ENCODE measurements at regions not wholly inside any gene's neighbourhood (a gene's known extent, or its start where the extent isn't known, plus 50 kb on each side); places are given as distances from the start of the nearest gene placed in this dataset.

DNA sequence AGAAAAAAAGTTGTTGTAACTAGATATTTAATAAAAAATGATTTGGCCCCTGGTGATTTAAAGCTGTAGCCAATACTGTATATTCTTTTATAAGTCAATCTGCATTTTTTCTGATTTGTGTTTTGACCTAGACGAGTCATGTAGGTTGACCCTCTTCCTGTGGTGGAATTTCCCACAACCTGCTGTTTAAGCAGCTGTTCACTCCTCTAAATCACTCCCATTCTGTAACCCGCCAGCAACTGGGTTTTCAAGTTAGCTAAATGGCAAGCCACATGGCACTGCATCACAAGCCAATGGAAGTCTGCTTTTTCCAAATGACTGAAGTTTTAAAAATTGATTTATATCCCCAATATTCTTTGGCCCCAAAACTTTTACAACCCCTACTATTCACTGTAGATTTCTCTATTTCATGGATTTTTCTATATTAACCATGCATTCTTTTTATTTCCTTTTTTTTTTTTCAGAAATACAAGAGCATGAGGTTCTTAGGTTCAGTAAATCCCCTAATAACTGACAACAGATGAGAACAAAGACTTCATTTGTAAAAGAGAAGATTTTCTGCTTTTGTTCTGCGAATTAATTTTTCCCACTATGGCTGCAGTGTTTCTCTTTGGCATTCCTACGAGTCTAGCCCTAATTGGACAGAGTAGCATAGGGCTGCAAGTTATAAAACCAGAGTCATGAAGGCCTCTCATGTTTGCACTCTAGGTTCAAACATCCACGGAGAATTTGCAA is 184.5 kb upstream of the TLE4 start:
- WGBS (ENCODE audit: missing lambda C conversion rate), result 81% methylated on average over 5 of the region's 5 CpGs
- Histone ChIP-seq H3K4me2 (no peak overlapping the region), H3K4me1 (peaks cover 7% of the 10 kb centered on the region; the same call in 2 of the 3 replicates), H3K4me3 (no peak overlapping the region), H3K27ac (no peak overlapping the region), H3K9me3 (no peaks in the 10 kb centered on the region)
- CTCF ChIA-PET, result interaction anchor here (0.6 to 2.1 kb wide), 3 partner anchors 11 to 86 kb away, joined by 3 to 5 read pairs (median 3); no protein-coding TSS in a partner anchor
- DNase-seq (ENCODE audit: low read depth in 1 of 2, low spot score in 1 of 2), result no peak
- ATAC-seq, result no peak
- POLR2A ChIA-PET, result no interaction called here
- FAIRE-seq, result no peak
- TF ChIP-seq, protein P1, sequence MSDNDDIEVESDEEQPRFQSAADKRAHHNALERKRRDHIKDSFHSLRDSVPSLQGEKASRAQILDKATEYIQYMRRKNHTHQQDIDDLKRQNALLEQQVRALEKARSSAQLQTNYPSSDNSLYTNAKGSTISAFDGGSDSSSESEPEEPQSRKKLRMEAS (IDR thresholded peaks at IDR 0.05), result no peak
- TF ChIP-seq PHF8 (IDR thresholded peaks at IDR 0.05; ENCODE audit: borderline replicate concordance, low read depth), result no peak
- TF ChIP-seq RCOR1 (IDR thresholded peaks at IDR 0.05; ENCODE audit: low read depth, low read length), result no peak
- no peak for TF ChIP-seq POLR2AphosphoS2 (conservative IDR thresholded peaks at IDR 0.05; ENCODE audit: low read length)
- TF ChIP-seq KDM5A (IDR thresholded peaks at IDR 0.05), result no peak
- no peak for TF ChIP-seq GATA3 (IDR thresholded peaks at IDR 0.05; ENCODE audit: borderline replicate concordance)

DNA sequence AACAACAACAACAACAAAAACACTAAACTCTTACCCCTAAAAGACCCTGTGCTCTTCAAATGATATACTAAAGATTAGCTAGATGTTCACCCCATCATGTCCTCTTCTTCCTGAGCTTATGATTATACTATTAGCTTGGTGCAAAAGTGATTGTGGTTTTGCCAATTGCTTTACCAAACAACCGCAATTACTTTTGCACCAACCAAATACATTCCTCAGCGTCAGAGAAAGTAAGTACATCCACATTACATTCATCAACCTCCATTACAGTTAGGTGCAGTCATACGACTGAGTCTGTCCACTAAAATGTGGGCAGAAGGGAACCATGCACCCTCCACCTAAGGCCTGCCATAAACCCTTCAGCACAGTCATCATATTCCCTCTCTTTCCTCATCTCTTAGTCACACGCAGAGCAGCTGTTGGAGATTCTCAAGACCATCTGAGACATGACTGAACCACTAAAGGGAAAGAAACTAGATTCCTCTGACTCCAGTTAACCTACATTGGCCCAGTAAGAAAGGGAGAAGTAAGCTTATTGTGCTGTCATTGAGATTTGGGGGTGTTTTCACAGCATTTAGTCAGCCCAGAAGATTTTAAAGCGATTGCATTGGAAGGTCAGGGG is 181.6 kb upstream of the TLE4 start:
- no peak overlapping the region for H3K4me2 ChIP-seq
- no peak for ATAC-seq
- no peaks in the 10 kb centered on the region for H3K4me1 ChIP-seq
- WGBS (ENCODE audit: missing lambda C conversion rate), result 80% methylated on average over 5 of the region's 5 CpGs
- ChIA-PET CTCF (interaction anchor here (1.2 to 1.3 kb wide), 2 partner anchors 13 to 29 kb away, joined by 3 read pairs; no protein-coding TSS in a partner anchor), POLR2A (no interaction called here)
- DNase-seq (ENCODE audit: low read depth in 1 of 2, low spot score in 1 of 2), result no peak
- H3K9me3 ChIP-seq, result no peaks in the 10 kb centered on the region
- H3K4me3 ChIP-seq, result no peak overlapping the region
- no peak overlapping the region for H3K27ac ChIP-seq
- FAIRE-seq, result no peak
- TF ChIP-seq RNF2 (IDR thresholded peaks at IDR 0.05; ENCODE audit: borderline replicate concordance, low read depth) (no peak), POLR2A (IDR thresholded peaks at IDR 0.05; ENCODE audit: low read length) (no peak), BHLHE40 (IDR thresholded peaks at IDR 0.05; ENCODE audit: low read depth, low read length) (no peak), ZFP36 (IDR thresholded peaks at IDR 0.05; ENCODE audit: borderline replicate concordance, partially characterized antibody) (no peak), CBX2 (IDR thresholded peaks at IDR 0.05; ENCODE audit: borderline replicate concordance, low read depth) (no peak), CEBPB (IDR thresholded peaks at IDR 0.05) (no peak), CHD2 (IDR thresholded peaks at IDR 0.05; ENCODE audit: low read length, partially characterized antibody) (no peak), HEYL (CRISPR knock-in tag; IDR thresholded peaks at IDR 0.05) (no peak), CHD4 (IDR thresholded peaks at IDR 0.05; ENCODE audit: borderline replicate concordance) (no peak), RARB (CRISPR knock-in tag; IDR thresholded peaks at IDR 0.05) (no peak), ESRRA (IDR thresholded peaks at IDR 0.05; ENCODE audit: borderline replicate concordance, low read length) (no peak), ZSCAN20 (CRISPR knock-in tag; IDR thresholded peaks at IDR 0.05) (no peak), FOXS1 (CRISPR knock-in tag; IDR thresholded peaks at IDR 0.05) (no peak), PHF8 (IDR thresholded peaks at IDR 0.05; ENCODE audit: borderline replicate concordance, low read depth) (no peak), KDM1A (IDR thresholded peaks at IDR 0.05; ENCODE audit: low read depth) (no peak)
- TF ChIP-seq, protein P2, sequence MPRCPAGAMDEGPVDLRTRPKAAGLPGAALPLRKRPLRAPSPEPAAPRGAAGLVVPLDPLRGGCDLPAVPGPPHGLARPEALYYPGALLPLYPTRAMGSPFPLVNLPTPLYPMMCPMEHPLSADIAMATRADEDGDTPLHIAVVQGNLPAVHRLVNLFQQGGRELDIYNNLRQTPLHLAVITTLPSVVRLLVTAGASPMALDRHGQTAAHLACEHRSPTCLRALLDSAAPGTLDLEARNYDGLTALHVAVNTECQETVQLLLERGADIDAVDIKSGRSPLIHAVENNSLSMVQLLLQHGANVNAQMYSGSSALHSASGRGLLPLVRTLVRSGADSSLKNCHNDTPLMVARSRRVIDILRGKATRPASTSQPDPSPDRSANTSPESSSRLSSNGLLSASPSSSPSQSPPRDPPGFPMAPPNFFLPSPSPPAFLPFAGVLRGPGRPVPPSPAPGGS (IDR thresholded peaks at IDR 0.05), result no peak
- TF ChIP-seq, protein P3, sequence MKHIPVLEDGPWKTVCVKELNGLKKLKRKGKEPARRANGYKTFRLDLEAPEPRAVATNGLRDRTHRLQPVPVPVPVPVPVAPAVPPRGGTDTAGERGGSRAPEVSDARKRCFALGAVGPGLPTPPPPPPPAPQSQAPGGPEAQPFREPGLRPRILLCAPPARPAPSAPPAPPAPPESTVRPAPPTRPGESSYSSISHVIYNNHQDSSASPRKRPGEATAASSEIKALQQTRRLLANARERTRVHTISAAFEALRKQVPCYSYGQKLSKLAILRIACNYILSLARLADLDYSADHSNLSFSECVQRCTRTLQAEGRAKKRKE (CRISPR knock-in tag; IDR thresholded peaks at IDR 0.05; ENCODE audit: low read depth), result no peak
- TF ChIP-seq, protein P4, sequence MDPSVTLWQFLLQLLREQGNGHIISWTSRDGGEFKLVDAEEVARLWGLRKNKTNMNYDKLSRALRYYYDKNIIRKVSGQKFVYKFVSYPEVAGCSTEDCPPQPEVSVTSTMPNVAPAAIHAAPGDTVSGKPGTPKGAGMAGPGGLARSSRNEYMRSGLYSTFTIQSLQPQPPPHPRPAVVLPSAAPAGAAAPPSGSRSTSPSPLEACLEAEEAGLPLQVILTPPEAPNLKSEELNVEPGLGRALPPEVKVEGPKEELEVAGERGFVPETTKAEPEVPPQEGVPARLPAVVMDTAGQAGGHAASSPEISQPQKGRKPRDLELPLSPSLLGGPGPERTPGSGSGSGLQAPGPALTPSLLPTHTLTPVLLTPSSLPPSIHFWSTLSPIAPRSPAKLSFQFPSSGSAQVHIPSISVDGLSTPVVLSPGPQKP (IDR thresholded peaks at IDR 0.05; ENCODE audit: low read depth, low read length), result no peak
- TF ChIP-seq, protein P5, sequence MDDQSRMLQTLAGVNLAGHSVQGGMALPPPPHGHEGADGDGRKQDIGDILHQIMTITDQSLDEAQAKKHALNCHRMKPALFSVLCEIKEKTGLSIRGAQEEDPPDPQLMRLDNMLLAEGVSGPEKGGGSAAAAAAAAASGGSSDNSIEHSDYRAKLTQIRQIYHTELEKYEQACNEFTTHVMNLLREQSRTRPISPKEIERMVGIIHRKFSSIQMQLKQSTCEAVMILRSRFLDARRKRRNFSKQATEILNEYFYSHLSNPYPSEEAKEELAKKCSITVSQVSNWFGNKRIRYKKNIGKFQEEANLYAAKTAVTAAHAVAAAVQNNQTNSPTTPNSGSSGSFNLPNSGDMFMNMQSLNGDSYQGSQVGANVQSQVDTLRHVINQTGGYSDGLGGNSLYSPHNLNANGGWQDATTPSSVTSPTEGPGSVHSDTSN (IDR thresholded peaks at IDR 0.05), result no peak
- TF ChIP-seq, protein P1 (IDR thresholded peaks at IDR 0.05), result no peak
